Vagina (tissue), 2 donors: ENCODE measurements at regions not wholly inside any gene's neighbourhood (a gene's known extent, or its start where the extent isn't known, plus 50 kb on each side); places are given as distances from the start of the nearest gene placed in this dataset.

ENCODE experiments used
- POLR2A ChIP-seq, 2 donors: fragments of 450-650 bp; IDR thresholded peaks; one replicate each; pipeline ENCODE4 v1.6.1; 2017; ENCODE audit warnings: antibody characterized with exemption in 2 of 2, mild to moderate bottlenecking in 2 of 2, moderate library complexity in 2 of 2
- POLR2AphosphoS5 ChIP-seq, 2 donors: sonication (generic); formaldehyde crosslinking; IDR thresholded peaks; one replicate each; pipeline ENCODE4 v1.9.0; 2017; ENCODE audit warnings: antibody characterized with exemption in 2 of 2, mild to moderate bottlenecking in 2 of 2, low read depth in 1 of 2; ENCODE audit not compliant: insufficient read depth in 1 of 2
- TF ChIP-seq, protein P1 (sequence below), 3 experiments: fragments of 450-650 bp in 2 of 3; fragments of 200-600 bp in 1 of 3; sonication (generic) in 1 of 3; IDR thresholded peaks; one replicate each; pipeline ENCODE4 v1.5.1; 2017 to 2019; ENCODE audit warnings: antibody characterized with exemption in 3 of 3, mild to moderate bottlenecking in 2 of 3, moderate library complexity in 2 of 3

DNA sequence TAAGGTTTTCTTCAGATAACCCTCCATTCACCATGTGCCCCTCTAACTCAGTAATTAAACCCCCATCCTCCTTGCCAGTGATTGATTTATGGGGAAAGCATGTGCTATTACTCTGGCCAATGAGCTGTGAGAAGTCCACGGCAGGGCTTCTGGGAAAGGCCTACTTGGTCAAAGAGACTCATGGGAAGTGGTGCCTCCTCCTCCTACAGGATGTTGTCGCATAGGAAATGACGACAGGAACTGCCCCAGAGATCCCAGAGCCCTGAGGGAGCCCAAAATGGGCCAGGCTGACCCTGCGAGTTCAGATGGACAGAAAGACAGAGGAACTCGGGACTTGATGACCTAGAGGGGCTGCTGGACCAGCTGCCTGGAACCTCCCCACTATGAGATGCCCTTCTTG lies 938.1 kb upstream of the TMEM132C start:
- TF ChIP-seq, protein P1, sequence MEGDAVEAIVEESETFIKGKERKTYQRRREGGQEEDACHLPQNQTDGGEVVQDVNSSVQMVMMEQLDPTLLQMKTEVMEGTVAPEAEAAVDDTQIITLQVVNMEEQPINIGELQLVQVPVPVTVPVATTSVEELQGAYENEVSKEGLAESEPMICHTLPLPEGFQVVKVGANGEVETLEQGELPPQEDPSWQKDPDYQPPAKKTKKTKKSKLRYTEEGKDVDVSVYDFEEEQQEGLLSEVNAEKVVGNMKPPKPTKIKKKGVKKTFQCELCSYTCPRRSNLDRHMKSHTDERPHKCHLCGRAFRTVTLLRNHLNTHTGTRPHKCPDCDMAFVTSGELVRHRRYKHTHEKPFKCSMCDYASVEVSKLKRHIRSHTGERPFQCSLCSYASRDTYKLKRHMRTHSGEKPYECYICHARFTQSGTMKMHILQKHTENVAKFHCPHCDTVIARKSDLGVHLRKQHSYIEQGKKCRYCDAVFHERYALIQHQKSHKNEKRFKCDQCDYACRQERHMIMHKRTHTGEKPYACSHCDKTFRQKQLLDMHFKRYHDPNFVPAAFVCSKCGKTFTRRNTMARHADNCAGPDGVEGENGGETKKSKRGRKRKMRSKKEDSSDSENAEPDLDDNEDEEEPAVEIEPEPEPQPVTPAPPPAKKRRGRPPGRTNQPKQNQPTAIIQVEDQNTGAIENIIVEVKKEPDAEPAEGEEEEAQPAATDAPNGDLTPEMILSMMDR (IDR thresholded peaks at IDR 0.05), result no peak
- TF ChIP-seq POLR2AphosphoS5 (IDR thresholded peaks at IDR 0.05; ENCODE audit: insufficient read depth in 1 of 2, low read depth in 1 of 2), result no peak
- no peak for TF ChIP-seq POLR2A (IDR thresholded peaks at IDR 0.05)
